Stimulated activated CD4-positive, alpha-beta T cell treated with anti-CD3 and anti-CD28 coated beads, Interleukin-4, amount 100 ng/mL, for 48 hours (primary cell): ENCODE measurements at regions not wholly inside any gene's neighbourhood (a gene's known extent, or its start where the extent isn't known, plus 50 kb on each side); places are given as distances from the start of the nearest gene placed in this dataset.
"Not testable (repeated sequence)": the region's sequence is repeated elsewhere in the genome, so short reads cannot be mapped to it uniquely, and the experiment has no call there.

Source experiments
- DNase-seq, 2 donors: peaks; one replicate each; pipeline ENCODE4 v3.0.0-alpha.2; 2020; ENCODE audit warnings: low read depth in 2 of 2

GRCh38 chr2:195466427-195466826 lies 190.6 kb upstream of the SLC39A10 start:
- DNase-seq: no peak

- no peak for DNase-seq
Measured at GRCh38 chr2:195461010-195461409, 196.0 kb upstream of the SLC39A10 start.

- DNase-seq: no peak
Measured at GRCh38 chr2:195458936-195459335, 198.1 kb upstream of the SLC39A10 start.

GRCh38 chr2:195457873-195458272 lies 199.2 kb upstream of the SLC39A10 start:
- DNase-seq: no peak

- DNase-seq: no peak
Measured at GRCh38 chr2:195456771-195457170, 200.3 kb upstream of the SLC39A10 start.

GRCh38 chr2:195451160-195451559 lies 205.9 kb upstream of the SLC39A10 start:
- DNase-seq: no peak

- no peak for DNase-seq
Measured at GRCh38 chr2:195450552-195451113, 206.4 kb upstream of the SLC39A10 start.

- DNase-seq: no peak
Measured at GRCh38 chr2:195447323-195447975, 209.6 kb upstream of the SLC39A10 start.

- no peak for DNase-seq
Measured at GRCh38 chr2:195445639-195446038, 211.4 kb upstream of the SLC39A10 start.

- DNase-seq: no peak
Measured at GRCh38 chr2:195443926-195444325, 213.1 kb upstream of the SLC39A10 start.

GRCh38 chr2:195442458-195443175 lies 214.4 kb upstream of the SLC39A10 start:
- DNase-seq: no peak

- no peak for DNase-seq
Measured at GRCh38 chr2:195438692-195439091, 218.3 kb upstream of the SLC39A10 start.

GRCh38 chr2:195437521-195437920 lies 219.5 kb upstream of the SLC39A10 start:
- DNase-seq: no peak

GRCh38 chr2:195434346-195434745 lies 222.7 kb upstream of the SLC39A10 start:
- DNase-seq: no peak

- DNase-seq: not testable (repeated sequence)
Measured at GRCh38 chr2:195433729-195434128, 223.3 kb upstream of the SLC39A10 start.

- DNase-seq: no peak
Measured at GRCh38 chr2:195428673-195429072, 228.4 kb upstream of the SLC39A10 start.

GRCh38 chr2:195425328-195425727 lies 231.7 kb upstream of the SLC39A10 start:
- no peak for DNase-seq

- DNase-seq: no peak
Measured at GRCh38 chr2:195419033-195419432, 238.0 kb upstream of the SLC39A10 start.

- DNase-seq: no peak
Measured at GRCh38 chr2:195414537-195415100, 242.4 kb upstream of the SLC39A10 start.

- DNase-seq: no peak
Measured at GRCh38 chr2:195413944-195414343, 243.1 kb upstream of the SLC39A10 start.

- DNase-seq: no peak
Measured at GRCh38 chr2:195413422-195413821, 243.6 kb upstream of the SLC39A10 start.

- DNase-seq: no peak
Measured at GRCh38 chr2:195411219-195411687, 245.8 kb upstream of the SLC39A10 start.
